ENCODE measurements at regions not wholly inside any gene's neighbourhood (a gene's known extent, or its start where the extent isn't known, plus 50 kb on each side); places are given as distances from the start of the nearest gene placed in this dataset.

- peak; percentile 100 for DNase-seq (ENCODE audit: low read depth)
Observed at GRCh38 chr1:229209816-229210215, 61.1 kb upstream of the RAB4A start.

- DNase-seq (ENCODE audit: low read depth) = no peak
Observed at GRCh38 chr1:229210844-229211243, 60.1 kb upstream of the RAB4A start.

GRCh38 chr1:229213797-229214196 is 57.1 kb upstream of the RAB4A start:
- no peak for DNase-seq (ENCODE audit: low read depth)

DNA sequence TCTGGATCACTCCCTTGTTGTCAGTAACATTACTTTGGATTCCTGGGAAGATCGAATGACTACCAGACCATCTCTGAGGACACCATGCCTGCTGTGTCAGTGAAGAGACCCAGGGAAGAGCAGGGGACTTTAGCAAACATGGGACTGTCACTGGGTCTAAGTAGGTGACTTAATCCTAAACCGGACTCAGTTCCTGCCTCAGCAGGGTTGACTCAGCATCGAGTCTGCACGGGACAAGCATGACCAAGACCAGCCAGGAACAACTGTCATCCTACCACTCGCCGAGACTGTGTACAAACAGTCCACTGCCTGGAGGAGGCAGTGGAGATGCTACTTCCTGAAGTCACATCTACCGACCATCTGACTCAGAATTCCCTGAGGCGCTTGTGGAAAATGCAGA is 53.2 kb upstream of the RAB4A start:
- no peak for DNase-seq (ENCODE audit: low read depth)

DNA sequence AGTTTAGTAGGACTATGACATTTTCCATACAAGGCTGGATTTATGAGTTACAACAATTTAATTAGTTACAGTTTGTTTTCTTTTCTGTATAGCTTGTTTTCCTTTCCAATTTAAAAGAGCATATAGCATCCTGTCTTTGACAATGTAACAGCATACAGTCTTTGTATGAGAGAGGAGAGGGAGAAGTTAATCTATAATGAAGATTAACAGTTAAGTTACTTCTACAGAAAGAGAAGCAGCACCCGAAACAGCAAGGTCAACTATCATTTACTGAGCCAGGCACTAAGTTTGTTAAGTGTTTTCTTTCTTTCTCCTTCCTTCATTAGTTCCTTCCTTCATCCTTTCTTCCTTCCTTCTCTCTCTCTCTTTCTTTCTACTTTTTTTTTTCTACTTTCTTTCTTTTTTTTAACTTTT is 52.3 kb upstream of the RAB4A start:
- DNase-seq (ENCODE audit: low read depth) = no peak

DNA sequence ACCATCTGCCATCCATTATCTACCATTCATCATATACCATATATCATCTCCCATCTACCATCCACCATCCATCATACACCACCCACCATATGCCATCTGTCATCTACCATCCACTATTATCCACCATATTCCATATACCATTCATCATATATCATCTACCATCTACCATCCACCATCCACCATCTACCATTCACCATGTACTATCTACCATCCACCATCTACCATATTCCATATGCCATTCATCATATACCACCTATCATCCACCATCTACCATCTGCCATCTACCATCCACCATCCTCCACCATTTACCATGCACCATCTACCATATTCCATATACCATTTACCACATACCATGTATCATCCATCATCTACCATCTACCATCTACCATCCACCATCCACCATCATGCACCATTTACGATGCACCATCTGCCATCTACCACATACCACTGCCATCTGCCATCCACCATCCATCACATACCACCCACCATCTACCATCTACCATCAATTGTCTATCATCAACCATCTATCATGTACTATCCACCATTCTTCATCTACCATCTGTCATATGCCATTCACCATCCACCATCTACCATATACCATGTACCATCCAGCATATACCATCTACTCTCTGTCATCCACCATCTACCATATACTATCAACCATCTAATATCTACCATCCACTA is 50.6 kb upstream of the RAB4A start:
- no peak for DNase-seq (ENCODE audit: low read depth)

DNA sequence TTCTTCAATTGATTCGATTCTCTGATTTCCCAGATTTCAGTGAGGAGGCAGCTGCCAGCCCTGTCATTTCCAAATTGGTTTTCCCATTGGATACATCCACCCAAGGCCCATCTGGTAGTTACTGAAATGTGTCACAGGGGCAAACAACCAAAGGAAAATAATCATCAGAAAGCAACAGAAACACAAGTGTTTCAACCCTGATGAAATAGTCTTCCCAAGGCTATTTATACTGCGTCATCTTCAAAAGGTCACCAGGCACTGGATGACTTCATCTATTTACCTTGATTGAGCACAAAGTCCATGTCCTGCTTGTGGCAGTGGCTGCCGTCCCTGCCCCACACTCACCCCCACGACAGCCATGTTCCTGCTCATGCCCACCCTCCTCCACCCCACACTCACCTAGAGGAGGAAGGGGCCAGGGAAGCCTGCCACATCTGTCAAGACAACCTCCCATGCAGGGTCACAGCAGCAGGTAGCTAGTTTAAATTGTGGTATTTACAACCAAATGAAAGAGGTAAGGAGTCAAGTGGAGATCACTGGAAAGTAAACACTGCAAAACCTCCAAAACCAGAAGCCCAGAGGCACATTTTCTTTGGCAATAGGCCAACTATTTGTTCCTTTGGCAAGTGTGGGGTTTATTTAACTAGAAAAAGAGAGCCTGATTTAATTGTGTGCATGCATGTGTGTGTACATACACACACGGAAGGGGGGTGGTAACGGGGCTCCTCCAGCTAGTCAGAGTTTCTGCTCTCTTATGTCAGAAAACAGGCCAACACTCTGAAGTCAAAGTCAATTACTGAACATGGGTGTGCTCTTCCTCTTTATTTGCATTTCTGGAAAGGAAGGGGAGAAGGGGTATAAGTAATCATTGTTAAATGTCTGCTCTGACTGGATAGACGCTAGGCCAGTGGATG is 49.5 kb upstream of the RAB4A start:
- peak; percentile 57 for DNase-seq (ENCODE audit: low read depth)

Data from amniotic epithelial cell (primary cell).